SH-SY5Y (cell line): ENCODE measurements at regions not wholly inside any gene's neighbourhood (a gene's known extent, or its start where the extent isn't known, plus 50 kb on each side); places are given as distances from the start of the nearest gene placed in this dataset.

Experiments used
- GATA2 ChIP-seq: IDR thresholded peaks from 2 replicates; pipeline ENCODE4 v1.6.1; 2011; ENCODE audit warnings: mild to moderate bottlenecking, low read depth, low read length
- GATA3 ChIP-seq: IDR thresholded peaks from 2 replicates; pipeline ENCODE4 v1.6.1; 2011; ENCODE audit warnings: low read depth, mild to moderate bottlenecking, low read length, moderate library complexity

DNA sequence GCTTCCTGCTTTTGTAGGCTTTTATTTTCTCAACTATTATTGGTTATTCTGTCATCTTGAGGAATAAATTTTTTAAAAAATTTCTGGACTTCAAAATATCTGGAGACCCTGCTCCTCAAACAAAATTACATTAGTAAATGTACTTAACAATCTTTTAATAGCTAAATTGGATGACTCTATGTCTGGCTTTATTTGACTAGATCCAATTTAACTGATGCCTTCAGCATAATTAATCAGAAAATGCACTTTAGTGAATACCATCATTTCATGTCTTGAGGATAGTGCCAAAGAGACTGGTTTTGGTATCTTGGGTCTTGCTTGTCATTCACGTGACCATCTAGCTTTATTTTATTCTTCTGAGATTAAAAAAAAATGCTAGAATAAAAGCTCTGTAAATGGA is 1301.2 kb downstream of the JRKL start:
- TF ChIP-seq GATA2 (no peak), GATA3 (no peak)
